OCI-LY3 (cell line): ENCODE measurements at regions not wholly inside any gene's neighbourhood (a gene's known extent, or its start where the extent isn't known, plus 50 kb on each side); places are given as distances from the start of the nearest gene placed in this dataset.

Experiments used
- H2AFZ ChIP-seq: fragments of 200-600, 300-600 bp; shearing (Covaris generic); 2 replicates; pipeline ENCODE4 v1.6.0; 2014; ENCODE audit warnings: antibody characterized with exemption, low read depth, low read length
- H3K27ac ChIP-seq: fragments of 200-600, 300-600 bp; sonication (generic); 2 replicates; pipeline ENCODE4 v1.5.1; 2014; ENCODE audit warnings: mild to moderate bottlenecking, low read length, moderate library complexity, mixed read lengths
- H3K27me3 ChIP-seq: fragments of 200-600, 300-600 bp; sonication (generic); 2 replicates; pipeline ENCODE4 v1.6.1; 2014; ENCODE audit warnings: low read depth, low read length, mixed read lengths
- H3K36me3 ChIP-seq: fragments of 200-600, 300-600 bp; sonication (generic); replicated peaks from 2 replicates; pipeline ENCODE3; 2014; ENCODE audit warnings: low read depth, low read length, mixed read lengths
- H3K4me1 ChIP-seq: fragments of 300-600, 200-600 bp; sonication (generic); 2 replicates; pipeline ENCODE4 v1.6.1; 2014; ENCODE audit warnings: low read length, mixed read lengths
- H3K4me2 ChIP-seq: fragments of 200-600, 300-600 bp; sonication (generic); 2 replicates; pipeline ENCODE4 v1.6.1; 2014; ENCODE audit warnings: low read length, mixed read lengths
- H3K4me3 ChIP-seq: fragments of 300-600, 200-600 bp; sonication (generic); 2 replicates; pipeline ENCODE4 v1.5.1; 2014; ENCODE audit warnings: antibody characterized with exemption, mild to moderate bottlenecking, low read length, moderate library complexity
- H3K79me2 ChIP-seq: fragments of 300-600, 200-600 bp; shearing (Covaris generic); 2 replicates; pipeline ENCODE4 v1.6.1; 2014; ENCODE audit warnings: mild to moderate bottlenecking, low read length, mixed read lengths
- H3K9ac ChIP-seq: fragments of 300-600, 200-600 bp; shearing (Covaris generic); 2 replicates; pipeline ENCODE4 v1.6.0; 2014; ENCODE audit warnings: mild to moderate bottlenecking, low read length, moderate library complexity
- H3K9me3 ChIP-seq: fragments of 200-600, 300-600 bp; shearing (Covaris generic); 2 replicates; pipeline ENCODE4 v1.6.1; 2014; ENCODE audit warnings: low read length, mixed read lengths; ENCODE audit not compliant: insufficient read depth
- H4K20me1 ChIP-seq: fragments of 200-600, 300-600 bp; sonication (generic); 2 replicates; pipeline ENCODE4 v1.6.1; 2016; ENCODE audit warnings: low read length, mixed read lengths; ENCODE audit not compliant: insufficient read depth
- EZH2phosphoT487 ChIP-seq: fragments of 200-600 bp; shearing (Covaris generic); IDR thresholded peaks from 2 replicates; pipeline ENCODE4 v1.6.1; 2018; ENCODE audit warnings: antibody characterized with exemption, mixed run types, low read depth
- TF ChIP-seq, protein P1 (sequence below): fragments of 200-600, 300-600 bp; sonication (generic); IDR thresholded peaks from 2 replicates; pipeline ENCODE4 v1.5.1; 2014; ENCODE audit warnings: antibody characterized with exemption, low read length, low read depth

DNA sequence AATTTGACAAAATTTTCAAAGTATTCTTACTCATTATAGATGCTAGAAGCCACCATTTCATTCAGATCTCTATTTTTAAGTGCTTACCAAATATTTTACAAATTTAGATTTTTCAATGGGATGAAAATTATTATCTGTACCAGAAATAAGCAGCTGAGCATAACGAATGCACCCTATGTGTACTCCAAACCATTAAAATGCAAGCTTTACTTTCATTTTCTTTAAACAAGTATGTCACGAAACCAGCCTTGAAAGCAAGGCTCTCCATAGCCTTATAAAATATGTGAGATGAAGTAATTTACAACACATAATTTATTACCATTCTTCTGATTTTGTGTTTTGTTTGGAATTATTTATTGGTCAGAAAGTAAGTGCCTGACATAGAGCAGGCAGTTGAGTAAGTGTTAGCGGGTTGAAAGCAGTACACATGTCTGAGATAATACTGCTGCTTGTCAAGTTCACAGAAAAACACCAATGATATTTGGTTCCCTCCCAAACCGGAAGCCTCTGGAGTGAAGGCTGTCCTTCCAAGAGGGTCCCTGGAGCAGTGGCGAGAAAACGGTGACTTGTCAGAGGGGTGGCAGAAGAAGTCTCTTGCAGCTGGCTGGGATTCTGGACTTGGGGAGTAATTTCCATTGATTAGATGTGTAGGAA, 322.7 kb upstream of the PFKP start:
- TF ChIP-seq, protein P1, sequence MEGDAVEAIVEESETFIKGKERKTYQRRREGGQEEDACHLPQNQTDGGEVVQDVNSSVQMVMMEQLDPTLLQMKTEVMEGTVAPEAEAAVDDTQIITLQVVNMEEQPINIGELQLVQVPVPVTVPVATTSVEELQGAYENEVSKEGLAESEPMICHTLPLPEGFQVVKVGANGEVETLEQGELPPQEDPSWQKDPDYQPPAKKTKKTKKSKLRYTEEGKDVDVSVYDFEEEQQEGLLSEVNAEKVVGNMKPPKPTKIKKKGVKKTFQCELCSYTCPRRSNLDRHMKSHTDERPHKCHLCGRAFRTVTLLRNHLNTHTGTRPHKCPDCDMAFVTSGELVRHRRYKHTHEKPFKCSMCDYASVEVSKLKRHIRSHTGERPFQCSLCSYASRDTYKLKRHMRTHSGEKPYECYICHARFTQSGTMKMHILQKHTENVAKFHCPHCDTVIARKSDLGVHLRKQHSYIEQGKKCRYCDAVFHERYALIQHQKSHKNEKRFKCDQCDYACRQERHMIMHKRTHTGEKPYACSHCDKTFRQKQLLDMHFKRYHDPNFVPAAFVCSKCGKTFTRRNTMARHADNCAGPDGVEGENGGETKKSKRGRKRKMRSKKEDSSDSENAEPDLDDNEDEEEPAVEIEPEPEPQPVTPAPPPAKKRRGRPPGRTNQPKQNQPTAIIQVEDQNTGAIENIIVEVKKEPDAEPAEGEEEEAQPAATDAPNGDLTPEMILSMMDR, result no peak
- TF ChIP-seq EZH2phosphoT487, result no peak
- Histone ChIP-seq H3K9me3 (no peaks in the 10 kb centered on the region), H4K20me1 (no peaks in the 10 kb centered on the region), H3K4me1 (no peaks in the 10 kb centered on the region), H2AFZ (no peak overlapping the region), H3K9ac (no peak overlapping the region), H3K27ac (no peak overlapping the region), H3K4me3 (no peak overlapping the region), H3K4me2 (no peak overlapping the region), H3K36me3 (no peaks in the 10 kb centered on the region), H3K79me2 (no peaks in the 10 kb centered on the region), H3K27me3 (no peaks in the 10 kb centered on the region)

DNA sequence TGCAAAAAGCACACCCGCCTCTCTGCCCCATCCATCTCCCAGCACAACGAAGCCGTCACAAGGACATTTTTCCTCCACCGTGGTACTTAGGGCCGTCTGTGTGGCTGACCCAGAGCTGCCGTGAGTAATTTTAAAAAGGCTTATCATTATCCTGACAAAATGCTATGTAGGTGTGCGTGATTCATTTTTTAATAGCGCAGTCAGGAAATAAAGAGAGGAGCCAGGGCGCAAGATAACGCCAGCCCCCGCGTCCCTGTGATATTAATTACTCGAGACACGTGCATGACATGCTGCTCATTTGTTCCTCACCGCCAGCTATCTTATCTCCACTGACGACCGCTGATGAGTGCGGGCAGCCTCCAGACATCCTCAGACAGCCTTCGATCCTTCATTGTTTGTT, 332.7 kb upstream of the PFKP start:
- TF ChIP-seq, protein P1, result no peak
- no peak for TF ChIP-seq EZH2phosphoT487
- H3K4me3 ChIP-seq, result no peak overlapping the region
- H3K4me1 ChIP-seq, result no peaks in the 10 kb centered on the region

DNA sequence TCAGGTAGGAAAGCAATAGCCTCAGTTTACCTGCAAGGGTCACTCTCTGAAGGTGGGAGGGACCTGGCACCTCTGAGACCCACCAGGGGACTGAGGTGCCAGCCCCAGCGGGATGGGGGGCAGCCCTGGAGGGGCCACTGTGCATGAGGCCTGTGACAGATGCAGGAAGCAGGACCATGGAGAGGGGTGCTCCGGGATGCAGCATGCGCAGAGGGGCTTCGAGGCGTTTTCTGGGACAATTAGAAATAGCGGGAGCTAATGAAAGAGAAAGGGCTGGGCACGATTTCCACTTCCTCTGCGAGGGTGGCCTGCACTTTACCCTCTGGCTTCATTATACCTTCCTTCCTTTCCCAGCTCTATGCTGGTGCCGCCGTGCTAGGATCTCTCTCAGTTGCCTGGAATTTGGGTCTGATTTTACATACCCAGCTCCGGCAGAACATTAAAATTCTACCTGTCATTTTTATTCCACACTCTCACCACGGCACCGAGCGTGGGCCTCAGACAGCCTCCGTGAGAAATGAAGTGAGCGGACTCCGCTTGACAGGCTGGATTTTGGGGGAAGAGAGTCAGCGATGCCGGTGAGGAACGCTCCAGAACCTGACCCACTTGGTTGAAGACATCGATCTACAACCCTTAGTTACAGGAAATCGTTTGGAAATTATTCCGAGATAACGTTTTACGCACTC, 333.9 kb upstream of the PFKP start:
- no peaks in the 10 kb centered on the region for H3K36me3 ChIP-seq

More for the DNA sequence above, 332.7 kb upstream of the PFKP start:
- Histone ChIP-seq H3K36me3 (no peaks in the 10 kb centered on the region), H3K9me3 (no peaks in the 10 kb centered on the region), H3K27ac (no peak overlapping the region), H4K20me1 (no peaks in the 10 kb centered on the region), H2AFZ (no peak overlapping the region), H3K9ac (no peak overlapping the region), H3K4me2 (no peak overlapping the region), H3K79me2 (no peaks in the 10 kb centered on the region), H3K27me3 (no peaks in the 10 kb centered on the region)

DNA sequence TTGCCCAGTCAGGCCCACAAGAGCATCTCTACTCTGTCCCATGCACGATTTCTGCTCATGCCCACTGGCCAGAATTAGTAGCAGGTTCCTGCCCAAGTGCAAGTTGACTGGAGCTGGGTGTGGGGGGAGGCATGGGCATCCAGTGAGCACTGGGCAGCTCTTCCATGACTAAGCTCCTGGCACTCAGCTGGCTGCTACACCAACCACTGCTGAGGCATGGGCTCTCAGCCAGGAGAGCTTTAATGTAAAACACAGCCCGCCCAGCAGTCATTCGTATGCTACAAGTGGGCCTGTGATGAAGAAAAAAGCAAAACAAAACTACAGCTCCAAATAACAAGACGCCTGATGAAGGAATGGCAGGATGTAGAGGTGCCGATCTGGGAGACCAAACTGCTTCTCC, 335.4 kb upstream of the PFKP start:
- Histone ChIP-seq H3K4me1 (no peaks in the 10 kb centered on the region), H3K9me3 (no peaks in the 10 kb centered on the region), H3K9ac (no peak overlapping the region), H3K4me2 (no peak overlapping the region), H3K36me3 (no peaks in the 10 kb centered on the region), H3K4me3 (no peak overlapping the region), H3K79me2 (no peaks in the 10 kb centered on the region), H3K27me3 (peaks cover 4% of the 10 kb centered on the region; the same call in 1 of the 2 replicates), H2AFZ (no peak overlapping the region), H4K20me1 (no peaks in the 10 kb centered on the region), H3K27ac (no peak overlapping the region)
- TF ChIP-seq EZH2phosphoT487, result no peak
- TF ChIP-seq, protein P1, result no peak

More for the DNA sequence above, 333.9 kb upstream of the PFKP start:
- no peak overlapping the region for H3K27ac ChIP-seq
- H3K4me1 ChIP-seq, result no peaks in the 10 kb centered on the region
- H3K9me3 ChIP-seq, result no peaks in the 10 kb centered on the region
- TF ChIP-seq, protein P1, result no peak
- TF ChIP-seq EZH2phosphoT487, result no peak
- no peak overlapping the region for H3K9ac ChIP-seq
- H3K27me3 ChIP-seq, result no peaks in the 10 kb centered on the region
- no peaks in the 10 kb centered on the region for H3K79me2 ChIP-seq
- no peak overlapping the region for H2AFZ ChIP-seq
- H3K4me3 ChIP-seq, result no peak overlapping the region
- no peaks in the 10 kb centered on the region for H4K20me1 ChIP-seq
- H3K4me2 ChIP-seq, result no peak overlapping the region
